NCI-H526 treated with DMSO at 0.1 percent for 48 hours (cell line): ENCODE measurements at regions not wholly inside any gene's neighbourhood (a gene's known extent, or its start where the extent isn't known, plus 50 kb on each side); places are given as distances from the start of the nearest gene placed in this dataset.
"Not testable (repeated sequence)": the region's sequence is repeated elsewhere in the genome, so short reads cannot be mapped to it uniquely, and the experiment has no call there.

Experiments used
- DNase-seq: peaks from one replicate; lab custom pipeline; 2025; lab: John Stamatoyannopoulos, UW

GRCh38 chr17:68700421-68700820 is 99.3 kb upstream of the FAM20A start:
- DNase-seq: no peak

- DNase-seq: no peak
These were observed 98.8 kb upstream of the FAM20A start for GRCh38 chr17:68699936-68700335.

GRCh38 chr17:68698746-68699145 is 97.6 kb upstream of the FAM20A start:
- no peak for DNase-seq

- no peak for DNase-seq
These were observed 96.7 kb upstream of the FAM20A start for GRCh38 chr17:68697850-68698361.

GRCh38 chr17:68695659-68696058 is 94.5 kb upstream of the FAM20A start:
- DNase-seq: no peak

GRCh38 chr17:68694791-68695485 is 93.8 kb upstream of the FAM20A start:
- no peak for DNase-seq

GRCh38 chr17:68693896-68694295 is 92.7 kb upstream of the FAM20A start:
- no peak for DNase-seq

GRCh38 chr17:68693466-68693865 is 92.3 kb upstream of the FAM20A start:
- DNase-seq: no peak

GRCh38 chr17:68686108-68686988 is 85.2 kb upstream of the FAM20A start:
- no peak for DNase-seq

- no peak for DNase-seq
These were observed 83.8 kb upstream of the FAM20A start for GRCh38 chr17:68684949-68685357.

- DNase-seq: peak; percentile 25
These were observed 81.7 kb upstream of the FAM20A start for GRCh38 chr17:68682903-68683302.

- DNase-seq: no peak
These were observed 78.7 kb upstream of the FAM20A start for GRCh38 chr17:68679882-68680281.

- no peak for DNase-seq
These were observed 75.7 kb upstream of the FAM20A start for GRCh38 chr17:68676856-68677255.

- DNase-seq: no peak
These were observed 74.6 kb upstream of the FAM20A start for GRCh38 chr17:68675723-68676122.

GRCh38 chr17:68674029-68674925 is 73.1 kb upstream of the FAM20A start:
- DNase-seq: no peak

- DNase-seq: no peak
These were observed 70.0 kb upstream of the FAM20A start for GRCh38 chr17:68670967-68671693.

- DNase-seq: not testable (repeated sequence)
These were observed 65.3 kb upstream of the FAM20A start for GRCh38 chr17:68666438-68666837.

GRCh38 chr17:68665373-68665772 is 64.2 kb upstream of the FAM20A start:
- DNase-seq: no peak

GRCh38 chr17:68662479-68662878 is 61.3 kb upstream of the FAM20A start:
- no peak for DNase-seq

- no peak for DNase-seq
These were observed 60.9 kb upstream of the FAM20A start for GRCh38 chr17:68662037-68662432.

- no peak for DNase-seq
These were observed 60.3 kb upstream of the FAM20A start for GRCh38 chr17:68661265-68662036.
